ENCODE measurements at regions not wholly inside any gene's neighbourhood (a gene's known extent, or its start where the extent isn't known, plus 50 kb on each side); places are given as distances from the start of the nearest gene placed in this dataset.

DNA sequence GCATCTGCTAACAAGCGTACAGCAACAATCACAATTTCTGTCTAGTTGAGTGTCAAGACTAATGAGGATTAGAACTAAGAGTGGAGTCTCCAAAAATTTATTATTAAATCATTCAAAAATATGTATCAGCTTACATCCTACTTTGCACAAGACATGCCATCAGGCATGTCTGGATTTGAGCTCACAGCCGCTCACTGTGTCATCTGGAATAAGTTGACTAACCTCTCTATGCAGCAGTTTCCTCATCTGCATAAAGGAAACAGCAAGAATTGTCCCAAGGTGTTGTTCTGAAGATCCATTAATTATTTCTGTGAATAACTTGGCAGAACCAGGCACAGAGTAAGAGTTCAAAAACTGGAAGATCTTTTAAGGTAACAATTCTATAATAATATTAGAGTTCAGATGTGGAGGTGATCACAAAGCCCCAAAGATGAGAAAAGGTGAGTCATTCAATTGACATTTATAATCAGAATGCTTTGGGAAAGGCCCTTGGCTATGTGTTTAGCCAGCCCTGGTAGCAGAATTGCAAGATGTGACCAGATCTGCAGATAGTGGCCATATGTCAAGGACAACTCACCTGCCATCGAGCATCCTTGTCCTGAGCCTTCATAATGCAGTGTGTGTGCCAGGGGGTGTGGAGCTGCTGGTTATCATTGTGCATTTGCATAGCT lies 264.0 kb downstream of the FOXA2 start:
- Histone ChIP-seq H3K27ac (no peak overlapping the region), H3K9me3 (no peaks in the 10 kb centered on the region), H3K4me3 (no peak overlapping the region), H3K27me3 (peaks cover 5 to 24% of the 10 kb centered on the region in 2 donors), H3K36me3 (no peaks in the 10 kb centered on the region), H3K4me1 (no peaks in the 10 kb centered on the region)
- intact Hi-C loops (cut with DNase I), result no loop called here
- DNase-seq, result no peak
- TF ChIP-seq, protein P1, sequence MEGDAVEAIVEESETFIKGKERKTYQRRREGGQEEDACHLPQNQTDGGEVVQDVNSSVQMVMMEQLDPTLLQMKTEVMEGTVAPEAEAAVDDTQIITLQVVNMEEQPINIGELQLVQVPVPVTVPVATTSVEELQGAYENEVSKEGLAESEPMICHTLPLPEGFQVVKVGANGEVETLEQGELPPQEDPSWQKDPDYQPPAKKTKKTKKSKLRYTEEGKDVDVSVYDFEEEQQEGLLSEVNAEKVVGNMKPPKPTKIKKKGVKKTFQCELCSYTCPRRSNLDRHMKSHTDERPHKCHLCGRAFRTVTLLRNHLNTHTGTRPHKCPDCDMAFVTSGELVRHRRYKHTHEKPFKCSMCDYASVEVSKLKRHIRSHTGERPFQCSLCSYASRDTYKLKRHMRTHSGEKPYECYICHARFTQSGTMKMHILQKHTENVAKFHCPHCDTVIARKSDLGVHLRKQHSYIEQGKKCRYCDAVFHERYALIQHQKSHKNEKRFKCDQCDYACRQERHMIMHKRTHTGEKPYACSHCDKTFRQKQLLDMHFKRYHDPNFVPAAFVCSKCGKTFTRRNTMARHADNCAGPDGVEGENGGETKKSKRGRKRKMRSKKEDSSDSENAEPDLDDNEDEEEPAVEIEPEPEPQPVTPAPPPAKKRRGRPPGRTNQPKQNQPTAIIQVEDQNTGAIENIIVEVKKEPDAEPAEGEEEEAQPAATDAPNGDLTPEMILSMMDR (IDR thresholded peaks at IDR 0.05), result no peak
- no peak for ATAC-seq

- H3K4me1 ChIP-seq, result no peaks in the 10 kb centered on the region
- no peaks in the 10 kb centered on the region for H3K9me3 ChIP-seq
- DNase-seq (no peak), ATAC-seq (no peak)
- H3K4me3 ChIP-seq, result no peak overlapping the region
- TF ChIP-seq, protein P1 (IDR thresholded peaks at IDR 0.05), result no peak
- intact Hi-C loops (cut with DNase I), result no loop called here
- no peaks in the 10 kb centered on the region for H3K36me3 ChIP-seq
- H3K27ac ChIP-seq, result no peak overlapping the region
- peaks cover 0 to 21% of the 10 kb centered on the region in 2 donors for H3K27me3 ChIP-seq
These were observed 268.6 kb downstream of the FOXA2 start for GRCh38 chr20:22315771-22316170.

GRCh38 chr20:22315073-22315472 lies 269.3 kb downstream of the FOXA2 start:
- Histone ChIP-seq H3K4me3 (no peak overlapping the region), H3K36me3 (no peaks in the 10 kb centered on the region), H3K27me3 (peaks cover 0 to 21% of the 10 kb centered on the region in 2 donors), H3K9me3 (no peaks in the 10 kb centered on the region), H3K4me1 (no peaks in the 10 kb centered on the region), H3K27ac (no peak overlapping the region)
- intact Hi-C loops (cut with DNase I), result no loop called here
- TF ChIP-seq, protein P1 (IDR thresholded peaks at IDR 0.05), result no peak
- DNase-seq (no peak), ATAC-seq (no peak)

DNA sequence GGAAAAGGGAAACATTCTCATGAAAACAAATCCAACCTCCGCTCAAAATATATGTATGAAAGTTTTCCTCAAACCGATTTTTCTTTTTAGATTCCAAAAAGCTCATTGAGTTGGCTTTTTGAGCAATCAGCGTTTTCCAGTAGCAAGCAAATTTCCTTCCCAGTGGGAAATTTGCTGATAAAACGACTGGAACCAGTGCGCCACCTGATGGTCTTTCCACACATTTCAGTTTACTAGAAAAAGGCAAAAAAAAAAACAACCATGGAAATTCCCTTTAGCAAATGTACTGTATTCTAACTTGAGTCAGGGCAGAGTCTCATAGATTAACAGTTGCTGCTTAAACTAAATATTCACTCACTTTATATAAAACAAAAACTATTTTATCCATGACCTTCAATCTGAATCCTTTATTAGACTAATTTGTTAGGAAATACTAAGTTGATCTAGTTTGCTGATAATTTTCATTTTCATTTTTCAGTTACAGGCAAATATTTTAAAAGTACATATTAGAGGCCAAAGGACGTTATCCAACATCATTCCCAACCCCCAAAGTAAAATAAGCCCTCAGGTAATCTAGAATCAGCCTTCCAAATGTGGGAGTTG lies 271.5 kb downstream of the FOXA2 start:
- Histone ChIP-seq H3K27me3 (peaks cover 0 to 16% of the 10 kb centered on the region in 2 donors), H3K27ac (no peak overlapping the region), H3K9me3 (no peaks in the 10 kb centered on the region), H3K36me3 (no peaks in the 10 kb centered on the region), H3K4me3 (no peak overlapping the region), H3K4me1 (no peaks in the 10 kb centered on the region)
- peak in 2 of 4 donors; percentile 44 to 66 for DNase-seq
- TF ChIP-seq, protein P1 (IDR thresholded peaks at IDR 0.05), result peak; percentile 37 to 57
- peak; percentile 64 for ATAC-seq
- intact Hi-C loops (cut with DNase I), result no loop called here

- Histone ChIP-seq H3K27ac (no peak overlapping the region), H3K4me3 (no peak overlapping the region), H3K4me1 (no peaks in the 10 kb centered on the region), H3K36me3 (no peaks in the 10 kb centered on the region), H3K9me3 (no peaks in the 10 kb centered on the region), H3K27me3 (no peaks in the 10 kb centered on the region)
- intact Hi-C loops (cut with DNase I), result no loop called here
- ATAC-seq (no peak), DNase-seq (no peak)
- TF ChIP-seq, protein P1 (IDR thresholded peaks at IDR 0.05), result no peak
These were observed 275.4 kb downstream of the FOXA2 start for GRCh38 chr20:22308934-22309333.

All from left lung (tissue), 4 donors.